Panc1 (cell line): ENCODE measurements at regions not wholly inside any gene's neighbourhood (a gene's known extent, or its start where the extent isn't known, plus 50 kb on each side); places are given as distances from the start of the nearest gene placed in this dataset.

ENCODE experiments used
- CTCF ChIP-seq: fragments of 450-650 bp; IDR thresholded peaks from 2 replicates; pipeline ENCODE4 v1.5.1; 2017; ENCODE audit warnings: mild to moderate bottlenecking
- POLR2AphosphoS5 ChIP-seq: IDR thresholded peaks from 2 replicates; pipeline ENCODE4 v1.6.1; 2012; ENCODE audit warnings: mild to moderate bottlenecking, low read depth, low read length, moderate library complexity

- no peak for TF ChIP-seq POLR2AphosphoS5
- TF ChIP-seq CTCF, result no peak
These were observed 125.4 kb upstream of the DAB1 start for GRCh38 chr1:57549300-57549699.
